HepG2 (cell line): ENCODE measurements at regions not wholly inside any gene's neighbourhood (a gene's known extent, or its start where the extent isn't known, plus 50 kb on each side); places are given as distances from the start of the nearest gene placed in this dataset.
A peak's percentile ranks its signal among the peaks of the same experiment; 100 is the strongest.

ENCODE experiments used
- ARID3A ChIP-seq: IDR thresholded peaks from 2 replicates; pipeline ENCODE4 v1.6.1; 2012; ENCODE audit warnings: low read depth, low read length, improper control_type of control experiment
- EP300 ChIP-seq, 3 experiments: sonication (generic) in 1 of 3; formaldehyde crosslinking in 1 of 3; IDR thresholded peaks; 2 replicates each; pipeline versions ENCODE4 v1.5.1 to v1.6.1; 2011 to 2020; ENCODE audit warnings: low read depth in 2 of 3, low read length in 2 of 3, borderline replicate concordance in 1 of 3, improper control_type of control experiment in 1 of 3, mild to moderate bottlenecking in 1 of 3, missing genetic modification reagents in 1 of 3, moderate library complexity in 1 of 3
- FOXA3 ChIP-seq: IDR thresholded peaks from 2 replicates; pipeline ENCODE4 v1.6.1; 2016; ENCODE audit warnings: missing genetic modification reagents, missing compliant biosample characterization
- FOXP1 ChIP-seq, 2 experiments: fragments of 450-650 bp in 1 of 2; IDR thresholded peaks; 2 replicates each; pipeline ENCODE4 v1.6.1; 2017 to 2018; ENCODE audit warnings: antibody characterized with exemption in 1 of 2
- HNF1A ChIP-seq, 2 experiments: sonication (generic) in 1 of 2; formaldehyde crosslinking in 1 of 2; IDR thresholded peaks; 2 replicates each; pipeline versions ENCODE4 v1.4.0 to v1.6.1; 2016 to 2020; ENCODE audit warnings: borderline replicate concordance in 1 of 2, low read depth in 1 of 2, mild to moderate bottlenecking in 1 of 2, missing genetic modification reagents in 1 of 2
- HOXD1 ChIP-seq: sonication (generic); formaldehyde crosslinking; IDR thresholded peaks from 2 replicates; pipeline ENCODE4 v1.5.0; 2020; ENCODE audit warnings: missing genetic modification reagents
- KLF9 ChIP-seq: IDR thresholded peaks from 2 replicates; pipeline ENCODE4 v1.6.1; 2016; ENCODE audit warnings: low read depth
- KMT2B ChIP-seq: IDR thresholded peaks from 2 replicates; pipeline ENCODE4 v1.6.1; 2016; ENCODE audit warnings: missing genetic modification reagents, missing compliant biosample characterization
- LRRFIP1 ChIP-seq: sonication (generic); formaldehyde crosslinking; conservative IDR thresholded peaks from 2 replicates; pipeline ENCODE4 v1.4.0; 2020; ENCODE audit warnings: missing genetic modification reagents
- NFIC ChIP-seq: IDR thresholded peaks from 2 replicates; pipeline ENCODE4 v1.6.1; 2012; ENCODE audit warnings: mild to moderate bottlenecking, low read length, inconsistent platforms
- PITX1 ChIP-seq: sonication (generic); formaldehyde crosslinking; IDR thresholded peaks from 2 replicates; pipeline ENCODE4 v1.5.1; 2020; ENCODE audit warnings: mild to moderate bottlenecking, missing genetic modification reagents
- RAD21 ChIP-seq: fragments of 450-650 bp; formaldehyde crosslinking; IDR thresholded peaks from 2 replicates; pipeline ENCODE4 v1.5.0; 2020; ENCODE audit warnings: mild to moderate bottlenecking
- RBM39 ChIP-seq: fragments of 200-400 bp; formaldehyde crosslinking; IDR thresholded peaks from one replicate; pipeline ENCODE4 v1.6.1; 2018; ENCODE audit warnings: antibody characterized with exemption, mild to moderate bottlenecking, low read depth, low read length; ENCODE audit not compliant: poor library complexity, severe bottlenecking
- RFX1 ChIP-seq: fragments of 450-650 bp; IDR thresholded peaks from 2 replicates; pipeline ENCODE4 v1.6.1; 2017
- ZNF512 ChIP-seq: sonication (generic); formaldehyde crosslinking; IDR thresholded peaks from 2 replicates; pipeline ENCODE4 v1.4.0; 2020; ENCODE audit warnings: mild to moderate bottlenecking, missing genetic modification reagents
- ZNF562 ChIP-seq: sonication (generic); formaldehyde crosslinking; IDR thresholded peaks from 2 replicates; pipeline ENCODE4 v1.8.0; 2022; ENCODE audit warnings: missing genetic modification reagents, borderline replicate concordance
- ZNF781 ChIP-seq: sonication (generic); formaldehyde crosslinking; IDR thresholded peaks from 2 replicates; pipeline ENCODE4 v1.5.1; 2020; ENCODE audit warnings: borderline replicate concordance, mild to moderate bottlenecking, missing genetic modification reagents; ENCODE audit errors: not compliant biosample characterization
- ZNF788 ChIP-seq: sonication (generic); formaldehyde crosslinking; IDR thresholded peaks from 2 replicates; pipeline ENCODE4 v1.5.0; 2020; ENCODE audit warnings: mild to moderate bottlenecking, missing genetic modification reagents, borderline replicate concordance

GRCh38 chr10:5283305-5284158 lies 81.2 kb upstream of the UCN3 start (continued):
- TF ChIP-seq HNF1A (IDR thresholded peaks at IDR 0.05; ENCODE audit: low read depth) (no peak), HNF1A (CRISPR knock-in tag; IDR thresholded peaks at IDR 0.05; ENCODE audit: borderline replicate concordance) (peak; percentile 48; the same call in 1 of the 2 replicates), HOXD1 (CRISPR knock-in tag) (no peak), ZNF512 (CRISPR knock-in tag) (no peak), RFX1 (no peak), ZNF781 (no peak), NFIC (no peak), PITX1 (CRISPR knock-in tag) (0 out of 2 replicates have a peak, but pooled peaks have one; percentile 23), KMT2B (CRISPR knock-in tag) (no peak), LRRFIP1 (CRISPR knock-in tag) (no peak), FOXA3 (CRISPR knock-in tag) (peak; percentile 21; the same call in 1 of the 2 replicates), ARID3A (peak; percentile 54; the same call in 1 of the 2 replicates), RBM39 (no peak), FOXP1 (IDR thresholded peaks at IDR 0.05) (no peak), FOXP1 (CRISPR knock-in tag; IDR thresholded peaks at IDR 0.05) (no peak), KLF9 (CRISPR knock-in tag) (no peak), ZNF562 (CRISPR knock-in tag) (no peak), RAD21 (CRISPR knock-in tag) (peak; percentile 86), ZNF788 (CRISPR knock-in tag) (no peak), EP300 (IDR thresholded peaks at IDR 0.05; ENCODE audit: low read depth in 2 of 2, low read length in 2 of 2) (0 out of 4 replicates have a peak, but pooled peaks of 1 of the 2 experiments have one; percentile 21), EP300 (CRISPR knock-in tag; IDR thresholded peaks at IDR 0.05; ENCODE audit: borderline replicate concordance) (no peak)
